ENCODE measurements at regions not wholly inside any gene's neighbourhood (a gene's known extent, or its start where the extent isn't known, plus 50 kb on each side); places are given as distances from the start of the nearest gene placed in this dataset.

DNA sequence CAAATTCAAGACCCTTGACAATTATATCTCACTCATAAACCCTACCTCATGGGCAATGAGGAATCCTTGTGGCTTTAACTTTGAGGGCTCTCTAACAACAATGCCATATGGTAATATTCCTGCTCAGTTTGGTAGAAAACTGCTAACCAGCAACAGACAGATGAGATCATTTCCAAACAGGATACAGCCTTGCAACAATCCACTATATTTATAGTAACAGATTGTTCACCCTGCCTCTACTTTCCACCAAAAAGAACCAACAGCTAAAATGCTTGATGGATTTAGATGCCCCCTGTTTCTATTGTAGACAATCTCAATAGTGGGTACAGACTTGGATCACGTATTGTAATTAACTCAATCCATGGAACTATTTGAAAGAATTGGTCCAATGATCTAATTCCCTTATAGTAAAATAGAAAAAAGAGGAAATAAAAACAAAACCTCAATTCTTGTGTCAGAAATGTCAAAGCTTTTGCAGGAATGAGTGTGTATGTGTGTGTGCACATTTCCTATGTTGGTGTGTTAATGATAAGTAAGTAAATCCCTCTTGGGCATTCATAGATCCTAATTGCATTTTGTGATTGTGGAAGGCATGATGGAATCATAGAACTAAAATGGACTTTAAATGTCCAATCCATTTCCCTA is 100.0 kb upstream of the EDEM3 start:
- DNase-seq (ENCODE audit: extremely low spot score): no peak
- ChIA-PET POLR2A (no interaction called here), CTCF (no interaction called here)
- TF ChIP-seq TARDBP (IDR thresholded peaks at IDR 0.05): no peak
- no peak for TF ChIP-seq SP1 (IDR thresholded peaks at IDR 0.05)
- no peak for TF ChIP-seq NFRKB (IDR thresholded peaks at IDR 0.05)
- no peak for TF ChIP-seq ELF4 (IDR thresholded peaks at IDR 0.05)
- no peak for TF ChIP-seq L3MBTL2 (conservative IDR thresholded peaks at IDR 0.05)

DNA sequence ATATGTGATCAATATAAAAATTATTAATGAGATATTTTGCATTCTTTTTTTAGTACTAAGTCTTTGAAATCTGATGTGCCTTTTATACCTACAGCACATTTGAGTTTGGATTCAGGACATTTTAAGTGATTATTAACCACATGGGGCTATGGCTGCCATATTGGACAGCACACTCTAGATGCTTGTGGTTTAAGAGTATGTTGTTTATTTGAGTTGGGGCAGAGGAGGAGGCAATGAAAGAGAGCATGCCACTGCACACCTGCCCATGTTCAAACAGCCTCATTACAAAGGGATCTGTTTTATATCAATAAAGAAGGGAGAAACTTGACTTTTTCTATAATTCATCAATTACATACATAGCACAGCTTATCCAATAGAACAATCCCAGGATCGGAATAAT is 99.4 kb upstream of the EDEM3 start:
- TF ChIP-seq TARDBP (IDR thresholded peaks at IDR 0.05) (no peak), LEF1 (IDR thresholded peaks at IDR 0.05; ENCODE audit: borderline replicate concordance) (no peak), ELF4 (IDR thresholded peaks at IDR 0.05) (no peak), FOXK2 (IDR thresholded peaks at IDR 0.05) (no peak), HDGF (IDR thresholded peaks at IDR 0.05; ENCODE audit: borderline replicate concordance) (no peak), SUZ12 (IDR thresholded peaks at IDR 0.05) (no peak), CTBP1 (IDR thresholded peaks at IDR 0.05; ENCODE audit: borderline replicate concordance) (no peak), ZNF384 (IDR thresholded peaks at IDR 0.05) (no peak)
- TF ChIP-seq, protein P1, sequence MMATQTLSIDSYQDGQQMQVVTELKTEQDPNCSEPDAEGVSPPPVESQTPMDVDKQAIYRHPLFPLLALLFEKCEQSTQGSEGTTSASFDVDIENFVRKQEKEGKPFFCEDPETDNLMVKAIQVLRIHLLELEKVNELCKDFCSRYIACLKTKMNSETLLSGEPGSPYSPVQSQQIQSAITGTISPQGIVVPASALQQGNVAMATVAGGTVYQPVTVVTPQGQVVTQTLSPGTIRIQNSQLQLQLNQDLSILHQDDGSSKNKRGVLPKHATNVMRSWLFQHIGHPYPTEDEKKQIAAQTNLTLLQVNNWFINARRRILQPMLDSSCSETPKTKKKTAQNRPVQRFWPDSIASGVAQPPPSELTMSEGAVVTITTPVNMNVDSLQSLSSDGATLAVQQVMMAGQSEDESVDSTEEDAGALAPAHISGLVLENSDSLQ (IDR thresholded peaks at IDR 0.05): no peak
- no peak for DNase-seq (ENCODE audit: extremely low spot score)
- ChIA-PET CTCF (no interaction called here), POLR2A (no interaction called here)

DNA sequence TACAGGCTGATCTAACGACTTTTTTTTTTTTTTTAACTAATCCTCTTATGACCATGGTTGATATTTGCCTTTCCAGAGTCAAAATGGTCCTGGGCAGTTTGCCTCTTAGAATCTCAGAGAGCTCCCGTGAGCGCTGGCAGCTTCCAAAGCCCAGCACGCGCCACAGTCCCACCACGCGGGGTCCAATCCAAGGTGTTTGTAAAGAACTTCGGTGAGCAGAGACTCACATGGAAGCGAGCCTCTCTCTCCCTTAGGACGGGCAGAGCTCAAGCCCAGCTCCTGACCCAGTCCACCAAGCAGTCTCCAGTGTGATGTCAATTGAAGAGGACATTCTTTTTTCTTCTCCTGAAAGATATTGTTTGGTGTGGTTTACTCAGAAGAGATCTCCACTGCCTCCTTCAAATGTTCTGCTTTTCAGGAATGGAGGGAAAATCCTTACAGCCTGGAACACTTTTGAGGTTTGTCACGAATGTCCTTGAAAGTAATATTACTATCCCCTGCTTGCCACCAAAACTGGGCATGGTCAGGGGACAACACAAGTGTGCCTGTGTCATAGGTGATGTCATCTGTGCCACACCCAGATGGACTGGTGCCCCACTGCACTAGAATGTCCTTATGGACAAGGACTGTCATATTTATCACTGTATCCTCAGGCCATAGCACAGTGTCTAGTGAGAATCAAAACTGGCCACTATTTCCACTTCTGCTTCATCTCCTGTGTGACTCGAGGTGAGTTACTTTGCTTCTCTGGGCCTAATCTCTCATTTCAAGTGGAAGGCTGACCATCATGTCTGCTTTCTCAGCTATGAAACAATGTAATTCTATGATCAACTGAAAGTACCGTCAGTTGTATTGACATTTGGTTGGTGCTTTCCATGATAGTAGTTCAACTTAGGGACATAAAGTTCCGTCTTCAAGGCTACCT is 97.4 kb upstream of the EDEM3 start:
- no peak for TF ChIP-seq ARNT (IDR thresholded peaks at IDR 0.05)
- TF ChIP-seq, protein P1 (IDR thresholded peaks at IDR 0.05): no peak
- no peak for TF ChIP-seq NFRKB (IDR thresholded peaks at IDR 0.05)
- no peak for TF ChIP-seq SP1 (IDR thresholded peaks at IDR 0.05)
- no peak for TF ChIP-seq FOXA1 (IDR thresholded peaks at IDR 0.05)
- no peak for TF ChIP-seq TARDBP (IDR thresholded peaks at IDR 0.05)
- no peak for TF ChIP-seq SUZ12 (IDR thresholded peaks at IDR 0.05)
- no peak for TF ChIP-seq FOXM1 (IDR thresholded peaks at IDR 0.05; ENCODE audit: borderline replicate concordance)
- TF ChIP-seq FOXK2 (IDR thresholded peaks at IDR 0.05): no peak
- TF ChIP-seq L3MBTL2 (conservative IDR thresholded peaks at IDR 0.05): no peak
- TF ChIP-seq HDGF (IDR thresholded peaks at IDR 0.05; ENCODE audit: borderline replicate concordance): no peak
- no peak for TF ChIP-seq ELF4 (IDR thresholded peaks at IDR 0.05)
- TF ChIP-seq CTBP1 (IDR thresholded peaks at IDR 0.05; ENCODE audit: borderline replicate concordance): no peak
- no peak for TF ChIP-seq BHLHE40 (IDR thresholded peaks at IDR 0.05; ENCODE audit: borderline replicate concordance)
- TF ChIP-seq LEF1 (IDR thresholded peaks at IDR 0.05; ENCODE audit: borderline replicate concordance): no peak
- no peak for TF ChIP-seq ZNF384 (IDR thresholded peaks at IDR 0.05)
- no peak for DNase-seq (ENCODE audit: extremely low spot score)
- ChIA-PET CTCF (no interaction called here), POLR2A (no interaction called here)

DNA sequence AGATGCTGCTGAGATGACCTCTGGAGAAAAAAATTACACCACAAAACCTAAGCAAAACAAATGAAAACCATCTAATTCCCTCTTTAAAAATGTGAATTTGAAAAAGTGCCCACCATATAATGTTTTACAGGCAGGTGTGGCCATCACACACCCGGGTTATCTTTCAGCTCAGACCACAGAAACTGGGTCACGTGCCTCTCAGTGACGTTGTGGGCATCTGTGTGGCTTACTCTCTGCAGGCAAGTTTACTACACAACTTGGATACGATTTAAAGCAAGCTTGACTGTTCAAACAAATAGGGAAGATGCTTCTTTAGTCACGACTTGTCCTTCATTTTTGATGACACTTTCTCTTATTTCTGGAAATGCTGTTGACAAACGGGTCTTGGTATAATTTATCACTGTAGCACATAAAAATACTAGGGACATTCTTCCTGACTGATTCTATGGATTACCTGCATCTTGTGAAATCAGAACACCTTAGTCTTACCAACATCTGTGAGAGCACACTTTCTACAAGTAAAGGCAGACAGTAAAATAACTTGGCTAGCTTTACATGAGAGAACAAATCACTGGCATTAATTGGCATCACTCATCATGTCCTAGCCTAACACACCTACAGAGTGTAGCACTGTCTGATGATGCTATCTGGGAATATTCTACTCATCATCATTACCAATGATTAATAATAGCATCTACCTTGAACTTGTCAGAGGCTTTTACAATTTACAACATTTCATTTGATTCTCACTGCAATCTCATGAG is 89.3 kb upstream of the EDEM3 start:
- DNase-seq (ENCODE audit: extremely low spot score): no peak
- TF ChIP-seq, protein P1 (IDR thresholded peaks at IDR 0.05): no peak
- TF ChIP-seq FOXA1 (IDR thresholded peaks at IDR 0.05) (no peak), SP1 (IDR thresholded peaks at IDR 0.05) (no peak), ELF4 (IDR thresholded peaks at IDR 0.05) (no peak), FOXK2 (IDR thresholded peaks at IDR 0.05) (no peak), FOXM1 (IDR thresholded peaks at IDR 0.05; ENCODE audit: borderline replicate concordance) (no peak)
- ChIA-PET POLR2A (no interaction called here), CTCF (no interaction called here)

DNA sequence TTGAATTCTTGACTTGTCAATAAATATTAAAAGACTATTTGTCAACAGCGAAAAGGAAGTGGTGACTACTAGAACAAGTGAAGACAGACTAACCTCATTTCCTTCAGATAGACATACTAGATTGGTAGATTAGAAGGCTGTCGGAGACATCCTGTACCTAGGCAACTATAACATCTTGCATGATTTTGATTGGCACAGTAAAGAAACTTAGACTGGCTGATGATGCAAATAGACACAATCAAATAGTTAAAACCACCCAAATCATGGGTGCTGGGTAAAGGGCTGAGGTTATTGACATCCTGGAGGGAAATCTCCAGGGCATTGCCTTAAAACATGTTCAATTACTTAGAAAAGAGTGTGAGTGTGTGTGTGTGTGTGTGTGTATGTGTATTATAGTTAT is 85.9 kb upstream of the EDEM3 start:
- CTCF ChIA-PET: no interaction called here
- TF ChIP-seq LEF1 (IDR thresholded peaks at IDR 0.05; ENCODE audit: borderline replicate concordance) (no peak), FOXK2 (IDR thresholded peaks at IDR 0.05) (no peak), SP1 (IDR thresholded peaks at IDR 0.05) (no peak)
- no peak for DNase-seq (ENCODE audit: extremely low spot score)
- POLR2A ChIA-PET: no interaction called here

DNA sequence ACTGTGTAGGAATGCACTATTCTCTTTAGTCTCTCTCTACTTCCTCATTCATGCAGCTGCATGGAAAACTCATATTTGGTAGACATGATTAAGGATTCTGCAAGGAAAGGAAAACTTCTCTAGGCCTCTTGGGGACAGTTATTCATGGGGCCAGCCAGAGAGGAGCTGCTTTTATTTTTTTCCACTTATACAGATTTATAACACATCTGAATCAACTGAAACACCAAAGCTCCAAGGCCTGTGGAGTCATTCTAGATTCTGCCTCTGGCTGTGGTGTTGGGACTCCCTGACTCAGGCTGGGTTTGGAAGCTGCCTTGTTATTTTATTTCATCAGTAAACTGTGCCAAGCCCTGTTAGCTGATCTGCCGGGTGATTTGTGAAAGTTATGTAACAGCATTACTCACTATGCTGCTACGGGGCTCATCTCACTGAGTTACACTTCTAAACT is 83.9 kb upstream of the EDEM3 start:
- DNase-seq (ENCODE audit: extremely low spot score): no peak
- ChIA-PET CTCF (no interaction called here), POLR2A (no interaction called here)
- TF ChIP-seq FOXA1 (IDR thresholded peaks at IDR 0.05): no peak
- no peak for TF ChIP-seq SP1 (IDR thresholded peaks at IDR 0.05)
- TF ChIP-seq ELF4 (IDR thresholded peaks at IDR 0.05): no peak
- TF ChIP-seq ZNF384 (IDR thresholded peaks at IDR 0.05): no peak
- no peak for TF ChIP-seq FOXM1 (IDR thresholded peaks at IDR 0.05; ENCODE audit: borderline replicate concordance)
- TF ChIP-seq L3MBTL2 (conservative IDR thresholded peaks at IDR 0.05): no peak
- no peak for TF ChIP-seq SUZ12 (IDR thresholded peaks at IDR 0.05)
- TF ChIP-seq LEF1 (IDR thresholded peaks at IDR 0.05; ENCODE audit: borderline replicate concordance): no peak
- no peak for TF ChIP-seq BHLHE40 (IDR thresholded peaks at IDR 0.05; ENCODE audit: borderline replicate concordance)
- TF ChIP-seq, protein P1 (IDR thresholded peaks at IDR 0.05): no peak
- no peak for TF ChIP-seq TARDBP (IDR thresholded peaks at IDR 0.05)
- no peak for TF ChIP-seq HDGF (IDR thresholded peaks at IDR 0.05; ENCODE audit: borderline replicate concordance)
- no peak for TF ChIP-seq ARNT (IDR thresholded peaks at IDR 0.05)

Measured in HEK293T (cell line).